ENCODE measurements at regions not wholly inside any gene's neighbourhood (a gene's known extent, or its start where the extent isn't known, plus 50 kb on each side); places are given as distances from the start of the nearest gene placed in this dataset.

DNA sequence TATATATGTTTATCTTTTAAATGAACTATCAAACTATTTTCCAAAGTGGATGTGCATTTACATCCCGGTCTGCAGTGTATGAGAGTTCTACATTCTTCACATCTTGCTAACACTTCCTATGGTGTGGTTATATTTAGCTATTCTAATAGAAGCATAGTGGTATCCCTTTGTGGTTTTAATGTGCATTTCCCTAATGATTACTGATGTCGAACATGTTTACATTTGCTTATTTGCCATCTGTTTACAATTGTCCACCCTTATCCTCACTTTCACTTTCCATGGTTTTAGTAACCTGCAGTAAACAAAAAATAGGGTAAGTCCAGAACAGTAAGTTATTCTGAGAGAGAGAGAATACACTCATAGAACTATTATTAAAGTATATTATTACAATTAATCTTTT is 360.5 kb upstream of the NAALADL2 start:
- Histone ChIP-seq H3K36me3 (no peaks in the 10 kb centered on the region), H3K27ac (no peak overlapping the region), H3K4me3 (no peak overlapping the region), H3K4me1 (no peaks in the 10 kb centered on the region), H3K9me3 (no peaks in the 10 kb centered on the region), H3K27me3 (no peaks in the 10 kb centered on the region)
- no peak for DNase-seq (ENCODE audit: extremely low spot score in 2 of 2)
- intact Hi-C loops (cut with DNase I), result no loop called here
- TF ChIP-seq POLR2A (IDR thresholded peaks at IDR 0.05) (no peak), POLR2AphosphoS5 (IDR thresholded peaks at IDR 0.05; ENCODE audit: insufficient read depth in 1 of 2, low read depth in 1 of 2) (no peak)
- TF ChIP-seq, protein P1, sequence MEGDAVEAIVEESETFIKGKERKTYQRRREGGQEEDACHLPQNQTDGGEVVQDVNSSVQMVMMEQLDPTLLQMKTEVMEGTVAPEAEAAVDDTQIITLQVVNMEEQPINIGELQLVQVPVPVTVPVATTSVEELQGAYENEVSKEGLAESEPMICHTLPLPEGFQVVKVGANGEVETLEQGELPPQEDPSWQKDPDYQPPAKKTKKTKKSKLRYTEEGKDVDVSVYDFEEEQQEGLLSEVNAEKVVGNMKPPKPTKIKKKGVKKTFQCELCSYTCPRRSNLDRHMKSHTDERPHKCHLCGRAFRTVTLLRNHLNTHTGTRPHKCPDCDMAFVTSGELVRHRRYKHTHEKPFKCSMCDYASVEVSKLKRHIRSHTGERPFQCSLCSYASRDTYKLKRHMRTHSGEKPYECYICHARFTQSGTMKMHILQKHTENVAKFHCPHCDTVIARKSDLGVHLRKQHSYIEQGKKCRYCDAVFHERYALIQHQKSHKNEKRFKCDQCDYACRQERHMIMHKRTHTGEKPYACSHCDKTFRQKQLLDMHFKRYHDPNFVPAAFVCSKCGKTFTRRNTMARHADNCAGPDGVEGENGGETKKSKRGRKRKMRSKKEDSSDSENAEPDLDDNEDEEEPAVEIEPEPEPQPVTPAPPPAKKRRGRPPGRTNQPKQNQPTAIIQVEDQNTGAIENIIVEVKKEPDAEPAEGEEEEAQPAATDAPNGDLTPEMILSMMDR (IDR thresholded peaks at IDR 0.05), result no peak

GRCh38 chr3:174505266-174505665 is 353.9 kb upstream of the NAALADL2 start:
- intact Hi-C loops (cut with DNase I), result no loop called here
- Histone ChIP-seq H3K27ac (no peak overlapping the region), H3K36me3 (no peaks in the 10 kb centered on the region), H3K4me1 (no peaks in the 10 kb centered on the region), H3K27me3 (no peaks in the 10 kb centered on the region), H3K4me3 (no peak overlapping the region), H3K9me3 (no peaks in the 10 kb centered on the region)
- no peak for DNase-seq (ENCODE audit: extremely low spot score in 2 of 2)
- TF ChIP-seq, protein P1 (IDR thresholded peaks at IDR 0.05), result no peak
- TF ChIP-seq POLR2A (IDR thresholded peaks at IDR 0.05) (no peak), POLR2AphosphoS5 (IDR thresholded peaks at IDR 0.05; ENCODE audit: insufficient read depth in 1 of 2, low read depth in 1 of 2) (no peak)

DNA sequence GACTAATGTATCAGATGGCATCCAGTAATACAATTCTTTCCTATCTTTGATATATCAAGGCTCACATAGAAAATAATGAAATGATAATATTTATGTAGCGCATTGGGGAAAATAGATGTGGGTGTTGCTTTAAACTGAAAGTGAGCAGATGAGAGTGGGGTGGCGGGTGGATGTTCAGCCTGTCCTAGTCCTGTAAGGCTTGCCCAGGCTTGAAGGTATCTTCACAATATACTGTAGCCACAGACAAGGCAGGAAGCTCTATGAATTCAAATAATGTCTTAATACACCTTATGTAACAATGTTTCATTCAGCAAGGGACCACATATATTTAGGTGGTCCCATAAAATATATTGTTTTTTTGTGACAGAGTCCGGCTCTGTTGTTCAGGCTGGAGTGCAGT is 334.9 kb upstream of the NAALADL2 start:
- Histone ChIP-seq H3K27me3 (no peaks in the 10 kb centered on the region), H3K36me3 (no peaks in the 10 kb centered on the region), H3K27ac (no peak overlapping the region), H3K4me3 (no peak overlapping the region), H3K4me1 (no peaks in the 10 kb centered on the region), H3K9me3 (no peaks in the 10 kb centered on the region)
- DNase-seq (ENCODE audit: extremely low spot score in 2 of 2), result no peak
- TF ChIP-seq POLR2A (IDR thresholded peaks at IDR 0.05) (no peak), POLR2AphosphoS5 (IDR thresholded peaks at IDR 0.05; ENCODE audit: insufficient read depth in 1 of 2, low read depth in 1 of 2) (no peak)
- TF ChIP-seq, protein P1 (IDR thresholded peaks at IDR 0.05), result no peak
- intact Hi-C loops (cut with DNase I), result no loop called here

GRCh38 chr3:174529298-174529697 is 329.8 kb upstream of the NAALADL2 start:
- Histone ChIP-seq H3K4me1 (no peaks in the 10 kb centered on the region), H3K9me3 (no peaks in the 10 kb centered on the region), H3K36me3 (no peaks in the 10 kb centered on the region), H3K4me3 (no peak overlapping the region), H3K27me3 (no peaks in the 10 kb centered on the region), H3K27ac (no peak overlapping the region)
- intact Hi-C loops (cut with DNase I), result no loop called here
- DNase-seq (ENCODE audit: extremely low spot score in 2 of 2), result no peak
- TF ChIP-seq, protein P1 (IDR thresholded peaks at IDR 0.05), result no peak
- TF ChIP-seq POLR2AphosphoS5 (IDR thresholded peaks at IDR 0.05; ENCODE audit: insufficient read depth in 1 of 2, low read depth in 1 of 2), result no peak
- no peak for TF ChIP-seq POLR2A (IDR thresholded peaks at IDR 0.05)

- TF ChIP-seq POLR2AphosphoS5 (IDR thresholded peaks at IDR 0.05; ENCODE audit: insufficient read depth in 1 of 2, low read depth in 1 of 2), result no peak
- TF ChIP-seq, protein P1 (IDR thresholded peaks at IDR 0.05), result no peak
- intact Hi-C loops (cut with DNase I), result no loop called here
- DNase-seq (ENCODE audit: extremely low spot score in 2 of 2), result no peak
- H3K4me1 ChIP-seq, result no peaks in the 10 kb centered on the region
- H3K27ac ChIP-seq, result no peak overlapping the region
- H3K36me3 ChIP-seq, result no peaks in the 10 kb centered on the region
- H3K27me3 ChIP-seq, result no peaks in the 10 kb centered on the region
- H3K4me3 ChIP-seq, result no peak overlapping the region
- H3K9me3 ChIP-seq, result no peaks in the 10 kb centered on the region
Observed at GRCh38 chr3:174531262-174531982, 327.7 kb upstream of the NAALADL2 start.

Measured in vagina (tissue), 2 donors.